ENCODE measurements at regions not wholly inside any gene's neighbourhood (a gene's known extent, or its start where the extent isn't known, plus 50 kb on each side); places are given as distances from the start of the nearest gene placed in this dataset.
"Not testable (repeated sequence)": the region's sequence is repeated elsewhere in the genome, so short reads cannot be mapped to it uniquely, and the experiment has no call there.

GRCh38 chr17:51472670-51473205, 212.4 kb downstream of the UTP18 start:
- DNase-seq (ENCODE audit: low spot score) = no peak
- intact Hi-C loops (cut with DNase I) = loop anchor here in 1 of 2 donors (5.0 kb wide), 1 partner anchor 125 kb away; no protein-coding TSS in a partner anchor

GRCh38 chr17:51474764-51475163, 214.4 kb downstream of the UTP18 start:
- no peak for DNase-seq (ENCODE audit: low spot score)
- intact Hi-C loops (cut with DNase I) = loop anchor here in 1 of 2 donors (5.0 kb wide), 1 partner anchor 127 kb away; no protein-coding TSS in a partner anchor

GRCh38 chr17:51475730-51476129, 215.4 kb downstream of the UTP18 start:
- intact Hi-C loops (cut with DNase I) = no loop called here
- no peak for DNase-seq (ENCODE audit: low spot score)

- no peak for DNase-seq (ENCODE audit: low spot score)
- intact Hi-C loops (cut with DNase I) = no loop called here
These were observed 219.0 kb downstream of the UTP18 start for GRCh38 chr17:51479303-51479702.

- intact Hi-C loops (cut with DNase I) = no loop called here
- DNase-seq (ENCODE audit: low spot score) = no peak
These were observed 221.0 kb downstream of the UTP18 start for GRCh38 chr17:51481370-51481769.

GRCh38 chr17:51482248-51482647, 221.9 kb downstream of the UTP18 start:
- intact Hi-C loops (cut with DNase I); DNase-seq (ENCODE audit: low spot score): not testable (repeated sequence)

- intact Hi-C loops (cut with DNase I) = no loop called here
- DNase-seq (ENCODE audit: low spot score) = no peak
These were observed 225.7 kb downstream of the UTP18 start for GRCh38 chr17:51486091-51486490.

- intact Hi-C loops (cut with DNase I) = no loop called here
These were observed 226.7 kb downstream of the UTP18 start for GRCh38 chr17:51486885-51487520.

GRCh38 chr17:51487947-51488346, 227.6 kb downstream of the UTP18 start:
- no peak for DNase-seq (ENCODE audit: low spot score)
- intact Hi-C loops (cut with DNase I) = no loop called here

More at GRCh38 chr17:51486885-51487520, 226.7 kb downstream of the UTP18 start:
- no peak for DNase-seq (ENCODE audit: low spot score)

- DNase-seq (ENCODE audit: low spot score) = no peak
- intact Hi-C loops (cut with DNase I) = no loop called here
These were observed 231.1 kb downstream of the UTP18 start for GRCh38 chr17:51491416-51491815.

- no peak for DNase-seq (ENCODE audit: low spot score)
- intact Hi-C loops (cut with DNase I) = no loop called here
These were observed 232.9 kb downstream of the UTP18 start for GRCh38 chr17:51493206-51493605.

GRCh38 chr17:51496378-51496777, 236.0 kb downstream of the UTP18 start:
- intact Hi-C loops (cut with DNase I) = no loop called here
- no peak for DNase-seq (ENCODE audit: low spot score)

- intact Hi-C loops (cut with DNase I) = no loop called here
- DNase-seq (ENCODE audit: low spot score) = no peak
These were observed 239.6 kb downstream of the UTP18 start for GRCh38 chr17:51499897-51500296.

- intact Hi-C loops (cut with DNase I) = no loop called here
- no peak for DNase-seq (ENCODE audit: low spot score)
These were observed 240.1 kb downstream of the UTP18 start for GRCh38 chr17:51500454-51500853.

GRCh38 chr17:51505450-51505849, 245.1 kb downstream of the UTP18 start:
- intact Hi-C loops (cut with DNase I) = no loop called here
- no peak for DNase-seq (ENCODE audit: low spot score)

- intact Hi-C loops (cut with DNase I) = no loop called here
- DNase-seq (ENCODE audit: low spot score) = no peak
These were observed 247.1 kb downstream of the UTP18 start for GRCh38 chr17:51507444-51507843.

GRCh38 chr17:51508048-51508447, 247.7 kb downstream of the UTP18 start:
- intact Hi-C loops (cut with DNase I) = no loop called here
- no peak for DNase-seq (ENCODE audit: low spot score)

GRCh38 chr17:51510940-51511339, 250.6 kb downstream of the UTP18 start:
- intact Hi-C loops (cut with DNase I) = loop anchor here in 1 of 2 donors (5.0 kb wide), 1 partner anchor 561 kb away; no protein-coding TSS in a partner anchor
- no peak for DNase-seq (ENCODE audit: low spot score)

GRCh38 chr17:51512220-51512907, 252.0 kb downstream of the UTP18 start:
- intact Hi-C loops (cut with DNase I) = loop anchor here in 1 of 2 donors (5.0 kb wide), 1 partner anchor 560 kb away; no protein-coding TSS in a partner anchor

GRCh38 chr17:51516924-51517323, 256.6 kb downstream of the UTP18 start:
- intact Hi-C loops (cut with DNase I) = no loop called here
- no peak for DNase-seq (ENCODE audit: low spot score)

More at GRCh38 chr17:51512220-51512907, 252.0 kb downstream of the UTP18 start:
- DNase-seq (ENCODE audit: low spot score) = no peak

Measured in posterior vena cava (tissue), 2 donors.